IPS DF 6.9 (cell line): ENCODE measurements at regions not wholly inside any gene's neighbourhood (a gene's known extent, or its start where the extent isn't known, plus 50 kb on each side); places are given as distances from the start of the nearest gene placed in this dataset.

Experiments used
- DNase-seq: peaks from one replicate; pipeline ENCODE4 v3.0.0-alpha.2; 2013; ENCODE audit warnings: low read depth, low spot score
- H3K27ac ChIP-seq: one replicate; pipeline ENCODE4 v1.5.1; 2013; ENCODE audit warnings: low read length, control low read depth
- H3K27me3 ChIP-seq: 2 replicates; pipeline ENCODE4 v1.6.1; 2013; ENCODE audit warnings: mild to moderate bottlenecking, low read length; ENCODE audit not compliant: control insufficient read depth, insufficient read depth
- H3K36me3 ChIP-seq: 2 replicates; pipeline ENCODE4 v1.6.1; 2013; ENCODE audit warnings: low read length; ENCODE audit not compliant: control insufficient read depth, insufficient read depth
- H3K4me1 ChIP-seq: 2 replicates; pipeline ENCODE4 v1.6.1; 2013; ENCODE audit warnings: low read length; ENCODE audit not compliant: control insufficient read depth, insufficient read depth
- H3K4me3 ChIP-seq: 2 replicates; pipeline ENCODE4 v1.5.1; 2013; ENCODE audit warnings: mild to moderate bottlenecking, low read length
- H3K9me3 ChIP-seq: 2 replicates; pipeline ENCODE4 v1.6.1; 2013; ENCODE audit warnings: low read length, inconsistent platforms; ENCODE audit not compliant: control insufficient read depth, insufficient read depth
- WGBS: extraction: QIAGEN DNeasy Blood & Tissue Kit; methylation state at CpG from one replicate; pipeline ENCODE4 v1.1.7; 2013; ENCODE audit warnings: mixed read lengths, missing lambda C conversion rate; ENCODE audit not compliant: insufficient read length, insufficient coverage; 5-methylcytosine and 5-hydroxymethylcytosine counted together

- DNase-seq, result no peak
- H3K9me3 ChIP-seq, result no peaks in the 10 kb centered on the region
- no peak overlapping the region for H3K4me3 ChIP-seq
- H3K27ac ChIP-seq, result no peak overlapping the region
- H3K27me3 ChIP-seq, result no peaks in the 10 kb centered on the region
- H3K4me1 ChIP-seq, result no peaks in the 10 kb centered on the region
- no peaks in the 10 kb centered on the region for H3K36me3 ChIP-seq
Measured at GRCh38 chr15:93617443-93617842, 528.4 kb upstream of the RGMA start.

GRCh38 chr15:93614386-93615104 lies 525.5 kb upstream of the RGMA start:
- Histone ChIP-seq H3K4me1 (no peaks in the 10 kb centered on the region; the same call in 1 of the 2 replicates), H3K4me3 (no peak overlapping the region), H3K27me3 (no peaks in the 10 kb centered on the region), H3K27ac (no peak overlapping the region), H3K36me3 (no peaks in the 10 kb centered on the region), H3K9me3 (no peaks in the 10 kb centered on the region)
- WGBS, result no CpG with 5 or more reads among the region's 11 CpGs
- DNase-seq, result no peak

GRCh38 chr15:93613386-93613785 lies 524.4 kb upstream of the RGMA start:
- Histone ChIP-seq H3K4me3 (no peak overlapping the region), H3K27ac (no peak overlapping the region), H3K4me1 (no peaks in the 10 kb centered on the region; the same call in 1 of the 2 replicates), H3K9me3 (no peaks in the 10 kb centered on the region), H3K36me3 (no peaks in the 10 kb centered on the region), H3K27me3 (no peaks in the 10 kb centered on the region)
- no CpG with 5 or more reads among the region's 3 CpGs for WGBS
- no peak for DNase-seq

- WGBS, result no CpG with 5 or more reads among the region's 2 CpGs
- Histone ChIP-seq H3K27me3 (no peaks in the 10 kb centered on the region), H3K27ac (no peak overlapping the region), H3K9me3 (no peaks in the 10 kb centered on the region), H3K4me3 (no peak overlapping the region), H3K36me3 (no peaks in the 10 kb centered on the region), H3K4me1 (no peaks in the 10 kb centered on the region; the same call in 1 of the 2 replicates)
- DNase-seq, result no peak
Measured at GRCh38 chr15:93612953-93613352, 523.9 kb upstream of the RGMA start.

GRCh38 chr15:93610944-93611343 lies 521.9 kb upstream of the RGMA start:
- H3K27ac ChIP-seq, result no peak overlapping the region
- H3K9me3 ChIP-seq, result no peaks in the 10 kb centered on the region
- no peaks in the 10 kb centered on the region; the same call in 1 of the 2 replicates for H3K4me1 ChIP-seq
- no peak for DNase-seq
- WGBS, result no CpG with 5 or more reads among the region's 8 CpGs
- no peaks in the 10 kb centered on the region for H3K27me3 ChIP-seq
- H3K36me3 ChIP-seq, result no peaks in the 10 kb centered on the region
- no peak overlapping the region for H3K4me3 ChIP-seq

- Histone ChIP-seq H3K27me3 (no peaks in the 10 kb centered on the region), H3K4me1 (no peaks in the 10 kb centered on the region; the same call in 1 of the 2 replicates), H3K36me3 (no peaks in the 10 kb centered on the region), H3K4me3 (no peak overlapping the region), H3K27ac (no peak overlapping the region), H3K9me3 (no peaks in the 10 kb centered on the region)
- WGBS, result no CpG with 5 or more reads among the region's 3 CpGs
- DNase-seq, result no peak
Measured at GRCh38 chr15:93608643-93609148, 519.7 kb upstream of the RGMA start.

- Histone ChIP-seq H3K36me3 (no peaks in the 10 kb centered on the region), H3K4me3 (no peak overlapping the region), H3K4me1 (no peaks in the 10 kb centered on the region), H3K27me3 (no peaks in the 10 kb centered on the region), H3K9me3 (no peaks in the 10 kb centered on the region), H3K27ac (no peak overlapping the region)
- no CpG with 5 or more reads among the region's 2 CpGs for WGBS
- no peak for DNase-seq
Measured at GRCh38 chr15:93603550-93603949, 514.5 kb upstream of the RGMA start.

- no peaks in the 10 kb centered on the region for H3K27me3 ChIP-seq
- no peaks in the 10 kb centered on the region for H3K9me3 ChIP-seq
- no peak for DNase-seq
- no peak overlapping the region for H3K27ac ChIP-seq
- H3K36me3 ChIP-seq, result no peaks in the 10 kb centered on the region
- H3K4me1 ChIP-seq, result no peaks in the 10 kb centered on the region
- H3K4me3 ChIP-seq, result no peak overlapping the region
Measured at GRCh38 chr15:93587059-93587521, 498.1 kb upstream of the RGMA start.

- H3K27me3 ChIP-seq, result no peaks in the 10 kb centered on the region
- DNase-seq, result no peak
- H3K36me3 ChIP-seq, result no peaks in the 10 kb centered on the region
- H3K4me1 ChIP-seq, result no peaks in the 10 kb centered on the region
- no peak overlapping the region for H3K4me3 ChIP-seq
- H3K9me3 ChIP-seq, result no peaks in the 10 kb centered on the region
- no peak overlapping the region for H3K27ac ChIP-seq
- WGBS, result no CpG with 5 or more reads among the region's 2 CpGs
Measured at GRCh38 chr15:93585012-93585411, 496.0 kb upstream of the RGMA start.

GRCh38 chr15:93583968-93584367 lies 495.0 kb upstream of the RGMA start:
- H3K36me3 ChIP-seq, result no peaks in the 10 kb centered on the region
- H3K9me3 ChIP-seq, result no peaks in the 10 kb centered on the region
- no peaks in the 10 kb centered on the region for H3K27me3 ChIP-seq
- no peak overlapping the region for H3K4me3 ChIP-seq
- no peak for DNase-seq
- WGBS, result no CpG with 5 or more reads among the region's 4 CpGs
- no peak overlapping the region for H3K27ac ChIP-seq
- H3K4me1 ChIP-seq, result no peaks in the 10 kb centered on the region

GRCh38 chr15:93583552-93583951 lies 494.5 kb upstream of the RGMA start:
- no peak overlapping the region for H3K4me3 ChIP-seq
- H3K9me3 ChIP-seq, result no peaks in the 10 kb centered on the region
- no peak for DNase-seq
- no peaks in the 10 kb centered on the region for H3K4me1 ChIP-seq
- WGBS, result no CpG with 5 or more reads among the region's 3 CpGs
- no peaks in the 10 kb centered on the region for H3K36me3 ChIP-seq
- no peaks in the 10 kb centered on the region for H3K27me3 ChIP-seq
- H3K27ac ChIP-seq, result no peak overlapping the region
